Body of pancreas (tissue), 4 donors: ENCODE measurements at regions not wholly inside any gene's neighbourhood (a gene's known extent, or its start where the extent isn't known, plus 50 kb on each side); places are given as distances from the start of the nearest gene placed in this dataset.

Experiments
- POLR2A ChIP-seq, 3 donors: fragments of 450-650 bp; IDR thresholded peaks; one replicate each; pipeline ENCODE4 v1.6.1; 2016; ENCODE audit warnings: antibody characterized with exemption in 3 of 3, mild to moderate bottlenecking in 2 of 3
- TF ChIP-seq, protein P1 (sequence below), 7 experiments: fragments of 450-650 bp in 4 of 7; fragments of 200-600 bp in 3 of 7; sonication (generic) in 3 of 7; IDR thresholded peaks; one replicate each; pipeline ENCODE4 v1.5.1; 2016 to 2019; ENCODE audit warnings: antibody characterized with exemption in 7 of 7

DNA sequence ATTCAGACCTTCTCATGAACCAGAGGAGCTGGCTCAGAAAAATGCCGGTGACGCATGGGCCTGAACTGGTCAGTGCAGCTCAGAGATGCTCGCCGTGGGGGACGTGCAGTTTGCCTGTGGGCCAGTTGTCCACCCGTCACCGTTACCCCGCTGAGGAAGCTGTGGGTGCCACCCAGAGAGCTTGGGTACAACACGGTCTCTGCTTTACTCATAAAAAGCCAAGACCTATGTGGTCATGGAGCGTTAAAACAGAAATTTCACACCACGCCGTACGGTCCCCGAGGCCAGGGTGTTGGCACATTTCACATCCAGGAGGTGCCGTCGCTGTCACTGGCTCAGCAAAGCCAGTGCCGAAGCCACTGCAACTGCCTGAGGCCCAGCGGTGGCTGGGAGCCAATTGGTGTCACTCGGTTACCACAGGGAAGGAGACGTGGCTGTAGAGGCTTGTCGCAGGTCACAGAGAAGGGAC, 120.9 kb downstream of the METRNL start:
- TF ChIP-seq, protein P1, sequence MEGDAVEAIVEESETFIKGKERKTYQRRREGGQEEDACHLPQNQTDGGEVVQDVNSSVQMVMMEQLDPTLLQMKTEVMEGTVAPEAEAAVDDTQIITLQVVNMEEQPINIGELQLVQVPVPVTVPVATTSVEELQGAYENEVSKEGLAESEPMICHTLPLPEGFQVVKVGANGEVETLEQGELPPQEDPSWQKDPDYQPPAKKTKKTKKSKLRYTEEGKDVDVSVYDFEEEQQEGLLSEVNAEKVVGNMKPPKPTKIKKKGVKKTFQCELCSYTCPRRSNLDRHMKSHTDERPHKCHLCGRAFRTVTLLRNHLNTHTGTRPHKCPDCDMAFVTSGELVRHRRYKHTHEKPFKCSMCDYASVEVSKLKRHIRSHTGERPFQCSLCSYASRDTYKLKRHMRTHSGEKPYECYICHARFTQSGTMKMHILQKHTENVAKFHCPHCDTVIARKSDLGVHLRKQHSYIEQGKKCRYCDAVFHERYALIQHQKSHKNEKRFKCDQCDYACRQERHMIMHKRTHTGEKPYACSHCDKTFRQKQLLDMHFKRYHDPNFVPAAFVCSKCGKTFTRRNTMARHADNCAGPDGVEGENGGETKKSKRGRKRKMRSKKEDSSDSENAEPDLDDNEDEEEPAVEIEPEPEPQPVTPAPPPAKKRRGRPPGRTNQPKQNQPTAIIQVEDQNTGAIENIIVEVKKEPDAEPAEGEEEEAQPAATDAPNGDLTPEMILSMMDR (IDR thresholded peaks at IDR 0.05) = no peak
- peak in 1 of 3 donors; percentile 30 for TF ChIP-seq POLR2A (IDR thresholded peaks at IDR 0.05)
